ENCODE measurements at regions not wholly inside any gene's neighbourhood (a gene's known extent, or its start where the extent isn't known, plus 50 kb on each side); places are given as distances from the start of the nearest gene placed in this dataset.
"Not testable (repeated sequence)": the region's sequence is repeated elsewhere in the genome, so short reads cannot be mapped to it uniquely, and the experiment has no call there.

- peak; percentile 13 for DNase-seq
- no peaks in the 10 kb centered on the region for H3K36me3 ChIP-seq (ENCODE audit: low read depth, missing control alignments)
- H3K27me3 ChIP-seq: no peaks in the 10 kb centered on the region
- no peaks in the 10 kb centered on the region for H3K9me3 ChIP-seq
- H3K4me1 ChIP-seq: no peaks in the 10 kb centered on the region
- intact Hi-C loops (cut with DNase I; ENCODE audit: low total_unique reads): no loop called here
- no peak overlapping the region for H3K4me3 ChIP-seq
- 70 to 74% methylated on average over 13 of the region's 13 CpGs for WGBS, 2 donors
- no peak overlapping the region for H3K27ac ChIP-seq
- TF ChIP-seq POLR2A (IDR thresholded peaks at IDR 0.05) (no peak), CTCF (IDR thresholded peaks at IDR 0.05) (no peak)
Measured at GRCh38 chrX:121365572-121366161, 318.3 kb downstream of the GLUD2 start.

- intact Hi-C loops (cut with DNase I; ENCODE audit: low total_unique reads): no loop called here
- Histone ChIP-seq H3K36me3 (ENCODE audit: low read depth, missing control alignments) (no peaks in the 10 kb centered on the region), H3K27ac (no peak overlapping the region)
Measured at GRCh38 chrX:121374471-121374870, 327.1 kb downstream of the GLUD2 start.

GRCh38 chrX:121381915-121382314 is 334.5 kb downstream of the GLUD2 start:
- DNase-seq; H3K36me3 ChIP-seq (ENCODE audit: low read depth, missing control alignments); H3K4me1 ChIP-seq; H3K27ac ChIP-seq; H3K27me3 ChIP-seq; H3K4me3 ChIP-seq; H3K9me3 ChIP-seq; intact Hi-C loops (cut with DNase I; ENCODE audit: low total_unique reads): not testable (repeated sequence)
- WGBS, 2 donors: 84 to 95% methylated on average over 6 to 7 of the region's 7 CpGs

More at GRCh38 chrX:121374471-121374870, 327.1 kb downstream of the GLUD2 start:
- Histone ChIP-seq H3K27me3 (no peaks in the 10 kb centered on the region), H3K4me3 (no peak overlapping the region), H3K9me3 (no peaks in the 10 kb centered on the region), H3K4me1 (no peaks in the 10 kb centered on the region)
- TF ChIP-seq CTCF (IDR thresholded peaks at IDR 0.05) (no peak), POLR2A (IDR thresholded peaks at IDR 0.05) (no peak)
- no peak for DNase-seq
- 53 to 67% methylated on average over 3 of the region's 3 CpGs for WGBS, 2 donors

GRCh38 chrX:121389976-121390714 is 342.7 kb downstream of the GLUD2 start:
- TF ChIP-seq POLR2A (IDR thresholded peaks at IDR 0.05) (no peak), CTCF (IDR thresholded peaks at IDR 0.05) (no peak)
- intact Hi-C loops (cut with DNase I; ENCODE audit: low total_unique reads): no loop called here
- H3K4me1 ChIP-seq: no peaks in the 10 kb centered on the region
- no peaks in the 10 kb centered on the region for H3K27me3 ChIP-seq
- no peaks in the 10 kb centered on the region for H3K9me3 ChIP-seq
- H3K4me3 ChIP-seq: no peak overlapping the region
- 44 to 68% methylated on average over 4 of the region's 4 CpGs for WGBS, 2 donors
- H3K27ac ChIP-seq: no peak overlapping the region
- DNase-seq: no peak
- H3K36me3 ChIP-seq (ENCODE audit: low read depth, missing control alignments): no peaks in the 10 kb centered on the region

GRCh38 chrX:121405826-121406225 is 358.4 kb downstream of the GLUD2 start:
- Histone ChIP-seq H3K4me1 (no peaks in the 10 kb centered on the region), H3K36me3 (ENCODE audit: low read depth, missing control alignments) (no peaks in the 10 kb centered on the region), H3K9me3 (no peaks in the 10 kb centered on the region), H3K4me3 (no peak overlapping the region), H3K27ac (no peak overlapping the region), H3K27me3 (no peaks in the 10 kb centered on the region)
- no peak for TF ChIP-seq POLR2A (IDR thresholded peaks at IDR 0.05)
- TF ChIP-seq CTCF (IDR thresholded peaks at IDR 0.05): no peak
- intact Hi-C loops (cut with DNase I; ENCODE audit: low total_unique reads): no loop called here
- WGBS, 2 donors: 40 to 77% methylated on average over 4 of the region's 4 CpGs
- DNase-seq: no peak

All from testis (tissue), 2 donors.